ENCODE measurements at regions not wholly inside any gene's neighbourhood (a gene's known extent, or its start where the extent isn't known, plus 50 kb on each side); places are given as distances from the start of the nearest gene placed in this dataset.

- no peak overlapping the region for H2BK20ac ChIP-seq (ENCODE audit: low read depth, low read length, poor library complexity, severe bottlenecking)
- no peaks in the 10 kb centered on the region for H3K9me3 ChIP-seq (ENCODE audit: control insufficient read depth, low read depth, low read length)
- H2AK5ac ChIP-seq (ENCODE audit: insufficient read length, low read length), result no peak overlapping the region
- no peaks in the 10 kb centered on the region for H4K20me1 ChIP-seq (ENCODE audit: control insufficient read depth, insufficient read depth, insufficient read length)
- no peak overlapping the region for H4K8ac ChIP-seq (replicated peaks; ENCODE audit: insufficient read length, low read depth, low read length)
- no peak for TF ChIP-seq CTCF (conservative IDR thresholded peaks at IDR 0.05)
- no peak overlapping the region for H3K56ac ChIP-seq (ENCODE audit: insufficient read length, low read depth, low read length)
- no peak overlapping the region for H2BK12ac ChIP-seq (ENCODE audit: insufficient read length, low read depth, low read length)
- no peak overlapping the region for H3K4ac ChIP-seq (ENCODE audit: low read depth, low read length)
- peaks cover 0 to 8% (median 2%) of the 10 kb centered on the region in 3 experiments; a peak in 6 of 7 replicates for H3K36me3 Mint-ChIP-seq (ENCODE audit: insufficient read depth in 1 of 3, low read depth in 3 of 3)
- no peak overlapping the region for H4K5ac ChIP-seq (ENCODE audit: insufficient read length, low read depth, low read length)
- no peak for DNase-seq
- H3K27ac ChIP-seq (ENCODE audit: insufficient read length, low read depth, low read length), result no peak overlapping the region
- H3K27ac Mint-ChIP-seq, result no peak overlapping the region
- H2BK15ac ChIP-seq (ENCODE audit: low read depth, low read length), result no peak overlapping the region
- WGBS (ENCODE audit: extremely low coverage, insufficient read length, low lambda C conversion rate), result no CpG with 5 or more reads among the region's 2 CpGs
- H3K18ac ChIP-seq (ENCODE audit: insufficient read length, low read depth, low read length), result no peak overlapping the region
- H3T11ph ChIP-seq (ENCODE audit: low read length), result no peak overlapping the region
- peaks cover 18% of the 10 kb centered on the region in 2 experiments for H3K4me1 Mint-ChIP-seq
- no peak overlapping the region for H3K23ac ChIP-seq (ENCODE audit: insufficient read length, low read depth, low read length)
- H3K9me3 Mint-ChIP-seq, result peaks cover 8 to 13% of the 10 kb centered on the region in 2 experiments; a peak in 4 of 5 replicates
- H3K27me3 Mint-ChIP-seq (ENCODE audit: low read depth), result no peaks in the 10 kb centered on the region
- H3K27me3 ChIP-seq (ENCODE audit: insufficient read depth, low read length), result no peaks in the 10 kb centered on the region
- no peak overlapping the region for H2AFZ ChIP-seq (ENCODE audit: low read length)
- no peak overlapping the region for H3K14ac ChIP-seq (ENCODE audit: insufficient read depth, low read length)
- no peaks in the 10 kb centered on the region for H3K79me2 ChIP-seq (ENCODE audit: insufficient read depth, low read length)
- no peak overlapping the region for H2BK120ac ChIP-seq (ENCODE audit: low read depth, low read length, poor library complexity, severe bottlenecking)
- H4K91ac ChIP-seq (ENCODE audit: insufficient read length, low read depth, low read length), result no peak overlapping the region
- no peak overlapping the region for H3K9ac ChIP-seq (ENCODE audit: extremely low read depth, insufficient read length, low read length)
- H3K4me3 Mint-ChIP-seq, result no peak overlapping the region
- no peak overlapping the region for H2BK5ac ChIP-seq (ENCODE audit: insufficient read length, low read length)
- H3K4me1 ChIP-seq (ENCODE audit: insufficient read depth, low read length), result no peaks in the 10 kb centered on the region
- H3K4me2 ChIP-seq (ENCODE audit: insufficient read depth, insufficient read length, low read length), result no peak overlapping the region
- no peaks in the 10 kb centered on the region for H3K23me2 ChIP-seq (ENCODE audit: insufficient read length, low read depth, low read length, poor library complexity, severe bottlenecking)
- H3K79me1 ChIP-seq (ENCODE audit: insufficient read depth, low read depth, low read length, poor library complexity, severe bottlenecking), result no peaks in the 10 kb centered on the region
These were observed 295.4 kb upstream of the USP25 start for GRCh38 chr21:15434163-15434905.
